B cell (primary cell): ENCODE measurements at regions not wholly inside any gene's neighbourhood (a gene's known extent, or its start where the extent isn't known, plus 50 kb on each side); places are given as distances from the start of the nearest gene placed in this dataset.

Experiments used
- EZH2 ChIP-seq: IDR thresholded peaks from 2 replicates; pipeline ENCODE4 v1.6.1; 2012; ENCODE audit warnings: borderline replicate concordance, low read depth, mild to moderate bottlenecking, moderate library complexity, low read length; ENCODE audit not compliant: insufficient read depth, poor library complexity, severe bottlenecking
- TF ChIP-seq, protein P1 (sequence below): fragments of 200-600 bp; IDR thresholded peaks from one replicate; pipeline ENCODE4 v1.8.0; 2022; ENCODE audit warnings: antibody characterized with exemption, mild to moderate bottlenecking

GRCh38 chr22:46047841-46048595 is 71.1 kb upstream of the WNT7B start:
- TF ChIP-seq, protein P1, sequence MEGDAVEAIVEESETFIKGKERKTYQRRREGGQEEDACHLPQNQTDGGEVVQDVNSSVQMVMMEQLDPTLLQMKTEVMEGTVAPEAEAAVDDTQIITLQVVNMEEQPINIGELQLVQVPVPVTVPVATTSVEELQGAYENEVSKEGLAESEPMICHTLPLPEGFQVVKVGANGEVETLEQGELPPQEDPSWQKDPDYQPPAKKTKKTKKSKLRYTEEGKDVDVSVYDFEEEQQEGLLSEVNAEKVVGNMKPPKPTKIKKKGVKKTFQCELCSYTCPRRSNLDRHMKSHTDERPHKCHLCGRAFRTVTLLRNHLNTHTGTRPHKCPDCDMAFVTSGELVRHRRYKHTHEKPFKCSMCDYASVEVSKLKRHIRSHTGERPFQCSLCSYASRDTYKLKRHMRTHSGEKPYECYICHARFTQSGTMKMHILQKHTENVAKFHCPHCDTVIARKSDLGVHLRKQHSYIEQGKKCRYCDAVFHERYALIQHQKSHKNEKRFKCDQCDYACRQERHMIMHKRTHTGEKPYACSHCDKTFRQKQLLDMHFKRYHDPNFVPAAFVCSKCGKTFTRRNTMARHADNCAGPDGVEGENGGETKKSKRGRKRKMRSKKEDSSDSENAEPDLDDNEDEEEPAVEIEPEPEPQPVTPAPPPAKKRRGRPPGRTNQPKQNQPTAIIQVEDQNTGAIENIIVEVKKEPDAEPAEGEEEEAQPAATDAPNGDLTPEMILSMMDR = no peak
- no peak for TF ChIP-seq EZH2
